ENCODE measurements at regions not wholly inside any gene's neighbourhood (a gene's known extent, or its start where the extent isn't known, plus 50 kb on each side); places are given as distances from the start of the nearest gene placed in this dataset.
A peak's percentile ranks its signal among the peaks of the same experiment; 100 is the strongest.
"Not testable (repeated sequence)": the region's sequence is repeated elsewhere in the genome, so short reads cannot be mapped to it uniquely, and the experiment has no call there.

DNA sequence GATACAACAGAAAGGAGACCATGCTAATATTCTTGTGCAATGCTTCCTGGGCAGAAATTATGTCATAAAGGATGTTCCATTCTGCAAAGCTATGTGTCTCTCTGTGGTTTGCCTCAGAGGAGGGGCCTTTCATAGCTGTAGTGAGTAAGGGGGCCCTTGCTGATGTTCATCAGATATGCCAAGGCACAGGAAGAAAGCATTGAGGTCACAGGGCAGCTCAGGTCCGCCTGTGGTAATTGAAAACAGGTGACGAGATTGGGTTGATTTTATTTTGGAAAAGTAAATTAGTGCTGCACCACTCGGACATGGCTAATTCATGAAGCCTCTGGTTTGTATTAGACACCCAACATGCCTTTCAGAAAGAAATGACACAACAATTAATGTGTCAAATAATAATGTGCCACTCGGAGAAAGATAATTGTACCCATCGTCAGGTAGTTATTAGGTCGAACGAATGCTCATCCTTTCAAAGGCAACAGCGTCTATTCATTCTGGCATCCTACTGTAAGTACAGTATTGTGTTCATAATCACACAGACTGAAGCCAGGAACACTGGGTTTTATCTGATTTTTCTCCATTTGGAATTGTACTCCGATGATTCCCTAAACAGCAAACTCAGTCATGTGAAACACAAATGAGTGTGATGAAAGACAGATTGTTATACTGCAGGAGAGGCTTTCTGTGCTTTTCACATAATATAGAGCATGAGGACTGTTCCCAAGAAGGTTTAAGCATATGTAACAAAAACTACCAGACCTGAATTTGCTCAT lies 421.6 kb upstream of the KLF12 start:
- TF ChIP-seq CTCF (IDR thresholded peaks at IDR 0.05; ENCODE audit: insufficient read depth, low read length, missing control alignments) = no peak
- CTCF ChIA-PET = no interaction called here
- POLR2A ChIA-PET = no interaction called here
- no peak overlapping the region for H3K4me3 ChIP-seq (ENCODE audit: low read depth, low read length)
- DNase-seq (ENCODE audit: low read depth, low spot score) = no peak

- no peak overlapping the region for H3K4me3 ChIP-seq (ENCODE audit: low read depth, low read length)
- CTCF ChIA-PET = no interaction called here
- POLR2A ChIA-PET = no interaction called here
- DNase-seq (ENCODE audit: low read depth, low spot score) = no peak
- no peak for TF ChIP-seq CTCF (IDR thresholded peaks at IDR 0.05; ENCODE audit: insufficient read depth, low read length, missing control alignments)
These were observed 421.0 kb upstream of the KLF12 start for GRCh38 chr13:74555276-74555625.

DNA sequence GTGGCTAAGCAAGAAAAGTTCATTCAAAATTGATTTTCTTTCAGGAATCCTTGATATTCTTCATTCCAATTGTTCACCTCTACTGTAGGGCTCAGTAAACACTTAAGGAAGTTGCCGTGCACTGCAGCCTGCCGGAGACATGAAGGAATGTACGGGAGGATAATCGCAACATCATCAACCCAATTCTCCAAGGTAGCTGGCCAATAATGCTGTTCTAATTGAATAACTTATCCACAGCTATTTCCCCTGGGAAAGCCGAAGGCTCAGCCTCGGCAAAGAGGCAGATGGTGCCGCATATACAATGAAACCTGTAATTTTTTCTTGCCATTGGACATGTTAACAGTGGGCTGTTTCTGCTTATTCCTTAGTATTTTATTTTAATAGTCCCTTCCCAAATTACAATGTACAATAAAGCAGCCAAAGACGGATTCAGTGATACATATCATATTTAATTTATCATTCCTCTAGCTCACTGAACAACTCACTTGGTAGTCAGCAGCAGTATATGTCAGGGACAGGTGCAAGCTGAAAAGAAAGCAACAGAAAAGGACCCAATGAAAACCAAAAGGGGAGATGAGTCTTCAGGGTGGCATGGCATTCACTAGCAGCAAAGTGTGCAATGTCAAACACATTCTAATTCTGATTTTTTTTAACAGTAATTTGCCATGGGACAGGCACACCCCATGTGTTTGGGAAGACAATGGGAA lies 420.5 kb upstream of the KLF12 start:
- ChIA-PET POLR2A (no interaction called here), CTCF (interaction anchor here (0.9 kb wide), 1 partner anchor 665 kb away, joined by 4 read pairs; no protein-coding TSS in a partner anchor)
- TF ChIP-seq CTCF (IDR thresholded peaks at IDR 0.05; ENCODE audit: insufficient read depth, low read length, missing control alignments) = no peak
- no peak for DNase-seq (ENCODE audit: low read depth, low spot score)
- H3K4me3 ChIP-seq (ENCODE audit: low read depth, low read length) = no peak overlapping the region

- POLR2A ChIA-PET = no interaction called here
- no peak for TF ChIP-seq CTCF (IDR thresholded peaks at IDR 0.05; ENCODE audit: insufficient read depth, low read length, missing control alignments)
- DNase-seq (ENCODE audit: low read depth, low spot score) = peak; percentile 29
These were observed 415.8 kb upstream of the KLF12 start for GRCh38 chr13:74550039-74550438.

DNA sequence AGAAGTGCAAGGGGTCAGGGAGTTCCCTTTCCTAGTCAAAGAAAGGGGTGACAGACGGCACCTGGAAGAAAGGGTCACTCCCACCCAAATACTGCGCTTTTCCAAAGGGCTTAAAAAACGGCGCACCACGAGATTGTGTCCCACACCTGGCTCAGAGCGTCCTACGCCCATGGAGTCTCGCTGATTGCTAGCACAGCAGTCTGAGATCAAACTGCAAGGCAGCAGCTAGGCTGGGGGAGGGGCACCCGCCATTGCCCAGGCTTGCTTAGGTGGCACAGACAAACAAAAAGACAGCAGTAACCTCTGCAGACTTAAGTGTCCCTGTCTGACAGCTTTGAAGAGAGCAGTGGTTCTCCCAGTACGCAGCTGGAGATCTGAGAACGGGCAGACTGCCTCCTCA lies 402.4 kb upstream of the KLF12 start:
- DNase-seq (ENCODE audit: low read depth, low spot score); H3K4me3 ChIP-seq (ENCODE audit: low read depth, low read length); POLR2A ChIA-PET; CTCF ChIA-PET: not testable (repeated sequence)

More at GRCh38 chr13:74550039-74550438, 415.8 kb upstream of the KLF12 start:
- H3K4me3 ChIP-seq (ENCODE audit: low read depth, low read length) = no peak overlapping the region
- CTCF ChIA-PET = no interaction called here

- TF ChIP-seq CTCF (IDR thresholded peaks at IDR 0.05; ENCODE audit: insufficient read depth, low read length, missing control alignments) = no peak
- no peak for DNase-seq (ENCODE audit: low read depth, low spot score)
- ChIA-PET CTCF (no interaction called here), POLR2A (no interaction called here)
- H3K4me3 ChIP-seq (ENCODE audit: low read depth, low read length) = no peak overlapping the region
These were observed 399.0 kb upstream of the KLF12 start for GRCh38 chr13:74533226-74533625.

DNA sequence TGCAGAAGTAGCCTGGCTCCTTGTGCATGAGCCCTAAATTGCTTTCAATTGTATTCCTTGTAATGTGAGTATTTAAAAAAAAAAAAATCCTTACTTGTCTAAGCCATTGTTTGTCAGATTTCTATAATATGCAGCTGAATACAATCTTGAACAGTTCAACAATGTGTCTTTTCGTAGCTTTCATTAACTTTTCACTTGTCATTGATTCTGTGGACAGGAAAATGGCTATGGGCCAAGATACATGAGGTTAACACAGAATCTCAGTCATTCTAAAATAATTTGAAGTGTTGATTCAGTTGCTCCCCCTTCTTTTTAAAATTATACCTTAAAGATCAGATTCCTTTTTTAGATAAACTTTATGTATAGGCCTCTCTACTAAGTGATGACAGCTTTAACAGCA lies 395.8 kb upstream of the KLF12 start:
- CTCF ChIA-PET = no interaction called here
- H3K4me3 ChIP-seq (ENCODE audit: low read depth, low read length) = no peak overlapping the region
- POLR2A ChIA-PET = no interaction called here
- DNase-seq (ENCODE audit: low read depth, low spot score) = no peak
- no peak for TF ChIP-seq CTCF (IDR thresholded peaks at IDR 0.05; ENCODE audit: insufficient read depth, low read length, missing control alignments)

All from AG04449 (cell line).